HG02588 (cell line): ENCODE measurements at regions not wholly inside any gene's neighbourhood (a gene's known extent, or its start where the extent isn't known, plus 50 kb on each side); places are given as distances from the start of the nearest gene placed in this dataset.

ENCODE experiments used
- ATAC-seq: cut with Tn5 transposase; IDR thresholded peaks from one replicate; pipeline ENCODE4 v1.9.1; 2021; ENCODE audit warnings: mild to moderate bottlenecking, moderate library complexity; ENCODE audit not compliant: unreplicated experiment

DNA sequence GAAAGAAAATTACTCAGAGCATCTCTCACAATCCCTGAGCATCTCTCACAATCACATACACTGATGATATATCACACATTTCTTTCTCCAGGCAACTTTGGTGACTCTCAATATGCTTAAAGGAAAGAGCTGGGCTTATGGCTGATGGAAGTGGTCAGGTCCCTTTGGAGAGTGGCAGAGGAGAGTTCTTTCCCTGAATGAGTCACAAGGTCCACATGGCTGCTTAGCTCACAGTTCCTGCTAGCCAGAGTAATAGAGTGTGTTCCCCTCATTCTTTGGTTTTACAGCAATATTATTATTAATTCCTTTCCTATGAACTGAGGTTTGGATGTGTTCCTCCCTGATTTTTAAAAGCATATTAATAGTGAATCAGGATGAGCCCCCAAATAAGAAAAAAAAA, 287.4 kb downstream of the C7orf25 start:
- no peak for ATAC-seq

DNA sequence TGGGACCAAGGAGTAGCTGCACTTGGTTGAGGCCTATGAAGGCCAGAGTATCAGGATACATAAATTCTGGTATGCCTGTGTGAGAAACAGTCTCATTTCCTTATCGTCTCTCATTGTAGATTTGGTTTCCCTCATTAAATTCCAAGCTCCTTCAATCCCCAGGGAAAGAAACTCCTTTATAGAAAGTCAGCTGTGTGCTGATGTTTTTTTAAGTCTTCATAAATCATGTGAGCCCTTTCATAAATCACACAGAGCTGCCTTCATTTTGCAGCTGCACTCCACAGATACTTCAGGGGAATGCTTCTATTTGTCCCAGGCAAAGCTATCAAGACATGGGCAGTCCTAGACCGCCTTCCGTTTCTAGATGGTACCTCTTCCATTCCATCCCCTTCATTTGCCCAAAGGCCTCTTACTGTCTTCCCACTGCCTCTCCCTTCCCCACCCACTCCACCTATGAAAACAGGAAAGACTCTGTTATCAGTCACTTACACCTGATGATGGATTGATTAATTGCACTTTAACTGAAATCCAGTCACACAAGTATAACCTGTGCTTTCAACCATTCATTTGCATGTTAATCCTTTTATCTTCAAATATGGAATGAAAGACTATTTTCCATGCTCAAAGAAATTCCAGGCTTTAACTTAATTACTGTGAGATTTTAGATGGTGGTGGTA, 290.2 kb downstream of the C7orf25 start:
- no peak for ATAC-seq

DNA sequence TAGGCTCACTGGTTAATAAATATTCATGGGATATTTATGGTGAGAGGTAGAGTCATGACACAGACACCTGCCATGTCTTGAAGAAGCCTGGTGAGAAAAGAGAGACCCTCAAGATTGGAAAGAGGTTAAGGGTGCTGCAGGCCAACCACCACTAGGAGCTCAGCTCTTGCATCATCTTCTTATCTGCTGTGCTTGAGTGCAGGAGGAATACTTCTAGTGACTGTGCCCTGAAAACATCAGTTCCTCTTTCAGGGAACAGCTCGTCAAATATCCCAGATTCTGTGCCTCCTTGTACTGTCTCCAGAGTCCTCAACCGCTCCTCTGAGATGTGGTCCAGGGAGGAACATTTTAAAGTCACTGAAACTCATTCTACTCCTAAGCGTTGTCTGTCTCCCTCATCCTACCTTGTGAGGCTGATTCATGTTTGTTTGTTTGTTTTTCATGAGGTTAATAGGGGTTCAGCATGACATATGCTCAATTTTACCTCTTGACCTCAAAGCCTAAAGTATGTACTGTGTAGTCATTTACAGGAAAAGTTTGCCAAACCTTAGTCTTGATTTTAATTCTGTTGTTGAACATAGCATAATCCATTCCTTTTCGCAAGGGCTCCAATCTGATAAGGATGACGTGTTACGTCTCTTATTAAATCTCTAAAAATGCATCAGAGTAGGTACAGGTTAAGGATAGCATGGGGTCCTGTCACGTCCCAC, 293.1 kb downstream of the C7orf25 start:
- ATAC-seq = no peak

GRCh38 chr7:42617806-42618457, 293.9 kb downstream of the C7orf25 start:
- ATAC-seq = no peak

DNA sequence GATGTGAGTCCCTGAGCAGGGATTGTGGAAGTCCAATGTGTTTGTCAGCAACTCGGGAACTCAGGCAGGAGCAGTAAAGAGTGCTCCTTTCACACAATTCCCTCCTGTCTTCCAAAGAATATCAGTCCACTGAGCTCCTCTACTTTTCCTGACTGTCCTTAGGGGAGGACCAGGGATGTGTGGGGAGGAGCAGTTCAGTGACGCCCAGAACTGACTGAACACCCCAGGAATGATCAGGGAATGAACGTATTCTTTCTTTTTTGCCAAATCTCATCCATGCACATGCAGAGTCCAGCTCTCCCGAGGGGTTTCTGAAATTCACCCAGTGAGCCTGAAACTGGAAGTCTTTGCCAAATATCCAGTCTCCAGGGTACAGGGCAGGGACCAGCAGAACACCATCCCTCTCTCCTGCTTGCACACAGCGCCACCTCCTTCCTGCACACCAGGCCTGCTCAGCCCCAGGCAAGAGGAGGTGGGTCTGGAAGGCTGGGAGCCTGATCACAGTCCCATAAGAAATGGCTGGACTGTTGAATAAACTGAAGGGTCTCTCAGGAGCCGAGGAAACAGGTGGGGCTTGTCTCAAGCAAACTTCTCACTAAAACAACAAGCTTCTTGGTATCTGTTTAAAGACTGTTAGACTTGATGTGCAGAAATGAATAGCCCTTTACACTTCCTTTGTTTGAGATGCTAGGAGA, 294.7 kb downstream of the C7orf25 start:
- no peak for ATAC-seq

DNA sequence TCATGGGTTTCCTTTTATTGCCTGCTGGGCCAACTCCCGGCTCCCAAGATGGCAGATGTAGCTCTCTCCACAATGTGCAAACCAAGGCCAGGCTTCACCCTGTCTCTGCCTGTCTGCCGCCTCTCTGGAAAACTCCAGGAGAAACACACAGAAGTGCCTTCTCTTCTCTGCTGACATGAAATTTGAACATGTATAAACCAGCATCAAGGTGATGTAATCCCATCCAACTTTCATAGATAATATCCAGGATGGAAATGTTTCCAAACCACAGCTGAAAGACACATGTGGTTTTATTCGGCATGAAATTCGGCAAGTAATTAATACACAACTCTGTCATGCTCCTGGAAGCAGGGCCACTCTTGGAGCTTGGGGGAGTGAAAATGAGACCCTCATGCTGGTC, 297.2 kb downstream of the C7orf25 start:
- no peak for ATAC-seq

GRCh38 chr7:42611961-42612360, 299.9 kb downstream of the C7orf25 start:
- ATAC-seq = no peak

GRCh38 chr7:42611289-42611928, 300.5 kb downstream of the C7orf25 start:
- ATAC-seq = no peak

GRCh38 chr7:42606193-42606905, 305.5 kb downstream of the C7orf25 start:
- ATAC-seq = no peak

GRCh38 chr7:42605406-42606192, 306.3 kb downstream of the C7orf25 start:
- ATAC-seq = no peak

GRCh38 chr7:42603496-42603895, 308.4 kb downstream of the C7orf25 start:
- ATAC-seq = no peak

- ATAC-seq = no peak
Observed at GRCh38 chr7:42597300-42597699, 314.6 kb downstream of the C7orf25 start.

DNA sequence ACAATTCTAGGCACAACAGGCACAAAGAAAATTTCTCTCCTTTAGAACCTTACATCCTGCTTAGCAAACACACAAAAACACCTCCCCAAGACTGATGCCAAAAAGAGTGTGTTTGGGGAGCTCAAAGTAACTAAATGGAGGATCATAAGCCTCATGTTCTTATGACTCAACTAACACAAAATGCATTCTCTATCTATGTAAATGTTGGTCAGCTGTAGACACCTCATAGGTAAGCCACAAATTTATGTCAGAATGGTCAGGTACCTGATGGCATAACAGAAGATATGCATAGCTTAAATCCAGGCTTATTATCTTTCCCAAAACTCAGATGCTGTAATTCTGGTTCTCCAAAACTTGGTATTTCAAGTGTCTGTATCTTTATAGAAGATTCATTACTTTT, 315.1 kb downstream of the C7orf25 start:
- no peak for ATAC-seq

DNA sequence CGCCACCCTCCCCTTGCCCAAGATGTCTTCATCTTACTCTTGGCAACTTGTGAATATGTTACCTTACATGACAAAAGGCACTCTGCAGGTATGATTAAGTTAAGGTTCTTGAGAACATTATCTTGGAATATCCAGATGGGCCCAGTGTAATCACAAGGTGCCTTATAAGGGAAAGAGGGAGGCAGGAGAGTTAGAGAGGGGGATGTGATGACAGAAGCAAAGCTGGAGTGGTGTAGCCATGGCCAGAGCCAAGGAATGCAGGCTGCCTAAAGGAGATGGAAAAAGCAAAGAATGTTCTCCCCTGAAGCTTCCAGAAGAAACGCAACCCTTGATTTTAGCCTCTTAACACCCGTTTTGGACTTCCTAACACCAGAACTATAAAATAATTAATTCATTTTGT, 318.0 kb downstream of the C7orf25 start:
- ATAC-seq = no peak

DNA sequence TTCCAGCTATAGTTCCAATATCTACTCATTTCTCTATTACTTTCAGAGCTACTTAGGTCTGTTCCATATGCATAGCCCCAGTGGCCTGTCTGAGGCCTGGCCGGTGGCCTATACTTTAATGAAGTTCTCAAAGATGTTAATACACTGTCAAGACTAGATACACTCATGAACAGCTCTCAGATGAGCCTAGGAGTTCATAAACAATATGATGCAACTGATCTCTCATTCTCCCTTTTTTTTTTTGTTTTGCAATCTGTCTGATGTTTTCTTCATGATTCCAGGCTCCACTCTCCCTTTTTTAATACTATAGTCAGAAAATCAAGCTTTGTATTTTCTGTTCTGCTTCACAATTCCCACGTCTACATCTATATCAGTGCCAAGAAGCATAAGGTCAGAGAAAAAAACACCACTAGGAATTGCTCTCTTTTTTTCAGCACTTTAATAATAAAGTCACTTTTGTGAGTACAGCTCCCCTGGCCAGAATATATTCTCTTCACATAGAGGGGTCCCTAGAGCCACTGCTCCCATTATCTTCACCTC, 321.0 kb downstream of the C7orf25 start:
- ATAC-seq = no peak

GRCh38 chr7:42588876-42589275, 323.0 kb downstream of the C7orf25 start:
- ATAC-seq = no peak

DNA sequence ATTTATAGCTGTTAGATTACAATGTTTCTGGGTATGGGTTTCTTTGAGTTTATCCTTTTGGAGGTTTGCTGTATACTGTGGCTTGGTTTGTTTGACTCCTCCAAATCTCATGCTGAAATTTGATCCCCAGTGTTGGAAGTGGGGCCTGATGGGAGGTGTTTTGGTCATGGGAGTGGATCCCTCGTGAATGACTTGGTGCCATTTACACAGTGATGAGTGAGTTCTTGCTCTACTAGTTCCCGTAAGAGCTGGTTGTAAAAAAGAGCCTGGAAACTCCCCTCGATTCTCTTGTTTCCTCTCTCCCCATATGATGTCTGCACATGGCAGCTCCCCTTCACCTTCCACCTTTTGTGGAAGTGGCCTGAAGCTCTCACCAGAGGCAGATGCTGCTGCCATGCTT, 324.1 kb downstream of the C7orf25 start:
- ATAC-seq = no peak

- no peak for ATAC-seq
Observed at GRCh38 chr7:42580061-42580460, 331.8 kb downstream of the C7orf25 start.

DNA sequence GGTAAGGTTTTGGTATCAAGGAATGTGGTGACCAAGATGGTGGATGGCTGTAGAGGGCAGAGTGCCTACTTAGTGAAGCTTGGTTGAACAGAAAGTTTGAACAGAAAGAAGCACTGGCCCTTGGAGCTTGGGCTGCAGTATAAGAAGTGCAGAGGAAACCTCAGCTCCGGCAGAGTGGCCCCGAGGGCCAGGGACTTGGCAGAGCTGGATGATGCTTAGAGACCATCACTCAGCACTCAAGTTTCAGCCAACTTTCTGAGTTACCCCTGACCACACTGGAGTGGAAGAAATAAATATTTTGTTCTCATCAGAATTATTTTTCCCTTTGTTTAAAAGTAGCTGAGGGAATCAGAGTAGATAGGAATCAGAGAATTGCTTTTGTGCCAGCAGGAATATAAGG, 336.7 kb downstream of the C7orf25 start:
- no peak for ATAC-seq
